ENCODE measurements at regions not wholly inside any gene's neighbourhood (a gene's known extent, or its start where the extent isn't known, plus 50 kb on each side); places are given as distances from the start of the nearest gene placed in this dataset.

GRCh38 chr13:82560889-82561288, 1321.4 kb downstream of the SLITRK1 start:
- TF ChIP-seq CTCF (IDR thresholded peaks at IDR 0.05) (no peak), POLR2A (IDR thresholded peaks at IDR 0.05) (no peak)

Measured in upper lobe of left lung (tissue), 4 donors.